Keratinocyte (primary cell): ENCODE measurements at regions not wholly inside any gene's neighbourhood (a gene's known extent, or its start where the extent isn't known, plus 50 kb on each side); places are given as distances from the start of the nearest gene placed in this dataset.

Source experiments
- DNase-seq: peaks from one replicate; pipeline ENCODE4 v3.0.0-alpha.2; 2011; ENCODE audit warnings: low read depth, missing footprints, low spot score
- FAIRE-seq: peaks from 2 replicates; lab custom pipeline; 2011; peaks lifted over from hg19 to GRCh38; lab: Jason Lieb, UNC
- H2AFZ ChIP-seq: 2 replicates; pipeline ENCODE4 v1.6.0; 2012; ENCODE audit warnings: low read length, control low read depth, inconsistent platforms; ENCODE audit not compliant: control insufficient read depth
- H3K27ac ChIP-seq: 2 replicates; pipeline ENCODE4 v1.5.1; 2011; ENCODE audit warnings: low read length; ENCODE audit not compliant: control insufficient read depth, insufficient read depth
- H3K27me3 ChIP-seq: 3 replicates; pipeline ENCODE4 v1.6.0; 2011; ENCODE audit warnings: low read length; ENCODE audit not compliant: control insufficient read depth, insufficient read depth; ENCODE audit errors: extremely low read depth
- H3K36me3 ChIP-seq, 2 experiments: 2 replicates in 1 of 2; 3 replicates in 1 of 2; pipeline ENCODE4 v1.5.1; 2011; ENCODE audit warnings: low read length in 2 of 2, mild to moderate bottlenecking in 1 of 2; ENCODE audit not compliant: control insufficient read depth in 2 of 2, insufficient read depth in 2 of 2; ENCODE audit errors: extremely low read depth in 1 of 2
- H3K4me1 ChIP-seq: 3 replicates; pipeline ENCODE4 v1.5.1; 2011; ENCODE audit warnings: low read length; ENCODE audit not compliant: control insufficient read depth, insufficient read depth; ENCODE audit errors: extremely low read depth
- H3K4me2 ChIP-seq: 3 replicates; pipeline ENCODE4 v1.6.0; 2011; ENCODE audit warnings: low read depth, low read length; ENCODE audit not compliant: control insufficient read depth, insufficient read depth; ENCODE audit errors: extremely low read depth
- H3K4me3 ChIP-seq, 3 experiments: fragments of 200-600 bp in 1 of 3; sonication (generic) in 1 of 3; 2 replicates in 2 of 3; 3 replicates in 1 of 3; pipeline ENCODE4 v1.5.1; 2011 to 2016; ENCODE audit warnings: low read length in 3 of 3, mild to moderate bottlenecking in 3 of 3, control low read depth in 2 of 3, inconsistent platforms in 1 of 3, low read depth in 1 of 3, mixed read lengths in 1 of 3, mixed run types in 1 of 3, moderate library complexity in 1 of 3; ENCODE audit not compliant: control insufficient read depth in 2 of 3, insufficient read depth in 2 of 3; ENCODE audit errors: extremely low read depth in 1 of 3
- H3K79me2 ChIP-seq: 2 replicates; pipeline ENCODE4 v1.6.0; 2012; ENCODE audit warnings: low read length; ENCODE audit not compliant: control insufficient read depth, insufficient read depth
- H3K9ac ChIP-seq: 3 replicates; pipeline ENCODE4 v1.6.0; 2011; ENCODE audit warnings: low read length; ENCODE audit not compliant: control insufficient read depth, insufficient read depth; ENCODE audit errors: extremely low read depth
- H3K9me1 ChIP-seq: 3 replicates; pipeline ENCODE4 v1.6.0; 2011; ENCODE audit warnings: low read length; ENCODE audit not compliant: control insufficient read depth, insufficient read depth; ENCODE audit errors: extremely low read depth
- H3K9me3 ChIP-seq: 2 replicates; pipeline ENCODE4 v1.5.1; 2012; ENCODE audit warnings: low read depth, low read length; ENCODE audit not compliant: control insufficient read depth
- H4K20me1 ChIP-seq: 3 replicates; pipeline ENCODE4 v1.6.0; 2011; ENCODE audit warnings: low read length; ENCODE audit not compliant: control insufficient read depth, insufficient read depth; ENCODE audit errors: extremely low read depth
- EZH2 ChIP-seq: IDR thresholded peaks from one replicate; pipeline ENCODE4 v1.6.1; 2012; ENCODE audit warnings: inconsistent platforms, mild to moderate bottlenecking, low read length, moderate library complexity
- dilution Hi-C: fragments of 300-500 bp; cut with MboI; formaldehyde crosslinking; loops from one replicate; pipeline ENCODE4 v1.7.0; 2020; ENCODE audit warnings: low sequenced_read_pairs; ENCODE audit not compliant: extremely low pct_ligation_motif_present
- TF ChIP-seq, protein P1 (sequence below), 3 experiments: IDR thresholded peaks in 1 of 3; conservative IDR thresholded peaks in 1 of 3; optimal IDR thresholded peaks in 1 of 3; 2 replicates in 2 of 3; 3 replicates in 1 of 3; pipeline versions ENCODE3 to v1.5.1; 2011; ENCODE audit warnings: low read length in 3 of 3, mild to moderate bottlenecking in 3 of 3, moderate library complexity in 2 of 3, control low read depth in 1 of 3, inconsistent platforms in 1 of 3; ENCODE audit not compliant: insufficient read depth in 2 of 3; ENCODE audit errors: extremely low read depth in 1 of 3

DNA sequence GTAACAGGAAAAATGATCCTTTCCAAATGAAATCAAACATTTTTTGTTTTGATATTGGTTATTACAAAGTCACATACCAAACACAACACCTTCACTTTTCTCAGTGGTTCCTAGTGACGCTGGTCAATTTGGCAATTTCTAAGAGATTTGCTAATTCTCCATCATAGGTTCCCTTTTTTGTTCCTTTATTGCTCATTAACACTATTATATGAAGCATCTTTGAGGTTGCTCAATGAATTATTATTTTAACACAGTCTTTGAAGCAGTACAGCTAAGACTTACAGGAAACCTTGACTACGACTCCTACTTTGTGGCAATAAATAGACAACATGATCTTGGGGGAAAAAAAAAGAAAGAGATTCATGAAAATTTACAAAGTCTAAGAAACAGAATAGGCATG, 152.2 kb upstream of the VRK2 start:
- Histone ChIP-seq H3K79me2 (no peaks in the 10 kb centered on the region), H3K9ac (no peak overlapping the region), H3K9me1 (no peaks in the 10 kb centered on the region), H4K20me1 (no peaks in the 10 kb centered on the region), H3K4me1 (no peaks in the 10 kb centered on the region), H3K27me3 (no peaks in the 10 kb centered on the region), H2AFZ (no peak overlapping the region), H3K9me3 (no peaks in the 10 kb centered on the region), H3K36me3 (no peaks in the 10 kb centered on the region), H3K4me2 (no peak overlapping the region), H3K27ac (no peak overlapping the region), H3K4me3 (no peak overlapping the region)
- FAIRE-seq (no peak), DNase-seq (no peak)
- dilution Hi-C loops, result no loop called here
- TF ChIP-seq, protein P1, sequence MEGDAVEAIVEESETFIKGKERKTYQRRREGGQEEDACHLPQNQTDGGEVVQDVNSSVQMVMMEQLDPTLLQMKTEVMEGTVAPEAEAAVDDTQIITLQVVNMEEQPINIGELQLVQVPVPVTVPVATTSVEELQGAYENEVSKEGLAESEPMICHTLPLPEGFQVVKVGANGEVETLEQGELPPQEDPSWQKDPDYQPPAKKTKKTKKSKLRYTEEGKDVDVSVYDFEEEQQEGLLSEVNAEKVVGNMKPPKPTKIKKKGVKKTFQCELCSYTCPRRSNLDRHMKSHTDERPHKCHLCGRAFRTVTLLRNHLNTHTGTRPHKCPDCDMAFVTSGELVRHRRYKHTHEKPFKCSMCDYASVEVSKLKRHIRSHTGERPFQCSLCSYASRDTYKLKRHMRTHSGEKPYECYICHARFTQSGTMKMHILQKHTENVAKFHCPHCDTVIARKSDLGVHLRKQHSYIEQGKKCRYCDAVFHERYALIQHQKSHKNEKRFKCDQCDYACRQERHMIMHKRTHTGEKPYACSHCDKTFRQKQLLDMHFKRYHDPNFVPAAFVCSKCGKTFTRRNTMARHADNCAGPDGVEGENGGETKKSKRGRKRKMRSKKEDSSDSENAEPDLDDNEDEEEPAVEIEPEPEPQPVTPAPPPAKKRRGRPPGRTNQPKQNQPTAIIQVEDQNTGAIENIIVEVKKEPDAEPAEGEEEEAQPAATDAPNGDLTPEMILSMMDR (optimal IDR thresholded peaks at IDR 0.05 in 1 of 3, IDR thresholded peaks at IDR 0.05 in 1 of 3, conservative IDR thresholded peaks at IDR 0.05 in 1 of 3; ENCODE audit: extremely low read depth in 1 of 3, insufficient read depth in 2 of 3, low read length in 3 of 3), result no peak
- no peak for TF ChIP-seq EZH2

DNA sequence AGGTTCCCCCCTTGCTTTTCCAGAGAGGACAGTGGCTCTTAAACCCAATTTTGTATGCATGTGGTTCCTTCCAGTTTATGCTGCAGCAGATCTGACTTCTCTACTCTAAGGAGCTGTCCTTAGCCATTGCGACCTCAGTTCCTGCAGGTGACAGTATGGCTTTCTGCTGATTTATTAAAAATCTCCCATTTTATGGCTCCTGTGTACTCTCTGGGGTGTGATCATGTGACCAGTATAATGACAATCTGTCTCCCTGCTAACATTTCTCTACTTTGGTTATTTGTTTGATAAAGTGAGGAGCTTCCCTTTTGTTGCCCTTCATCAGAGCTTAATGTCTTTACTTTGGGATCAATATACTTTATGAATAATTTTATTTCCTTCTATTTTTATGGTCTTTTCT, 148.7 kb upstream of the VRK2 start:
- no peak overlapping the region for H3K27ac ChIP-seq
- H4K20me1 ChIP-seq, result no peaks in the 10 kb centered on the region
- H3K27me3 ChIP-seq, result no peaks in the 10 kb centered on the region
- no peak overlapping the region for H2AFZ ChIP-seq
- no peak for DNase-seq
- no peak overlapping the region for H3K4me3 ChIP-seq
- no peaks in the 10 kb centered on the region for H3K9me1 ChIP-seq
- FAIRE-seq, result no peak
- no peak for TF ChIP-seq EZH2
- TF ChIP-seq, protein P1 (optimal IDR thresholded peaks at IDR 0.05 in 1 of 3, IDR thresholded peaks at IDR 0.05 in 1 of 3, conservative IDR thresholded peaks at IDR 0.05 in 1 of 3; ENCODE audit: extremely low read depth in 1 of 3, insufficient read depth in 2 of 3, low read length in 3 of 3), result no peak
- dilution Hi-C loops, result no loop called here
- no peaks in the 10 kb centered on the region for H3K4me1 ChIP-seq
- no peak overlapping the region for H3K4me2 ChIP-seq
- H3K36me3 ChIP-seq, result no peaks in the 10 kb centered on the region
- H3K79me2 ChIP-seq, result no peaks in the 10 kb centered on the region
- H3K9ac ChIP-seq, result no peak overlapping the region
- H3K9me3 ChIP-seq, result no peaks in the 10 kb centered on the region
